Smooth muscle cell (in vitro differentiated cells): ENCODE measurements at regions not wholly inside any gene's neighbourhood (a gene's known extent, or its start where the extent isn't known, plus 50 kb on each side); places are given as distances from the start of the nearest gene placed in this dataset.

Experiments used
- DNase-seq: peaks from one replicate; lab custom pipeline; 2025; ENCODE audit not compliant: unreplicated experiment; lab: John Stamatoyannopoulos, UW
- H2AFZ ChIP-seq: fragments of 200-600 bp; sonication (generic); 2 replicates; pipeline ENCODE4 v1.6.0; 2016; ENCODE audit warnings: antibody characterized with exemption, low read depth, mild to moderate bottlenecking
- H3F3A ChIP-seq: fragments of 200-600 bp; sonication (generic); 2 replicates; pipeline ENCODE4 v1.6.0; 2017; ENCODE audit warnings: antibody characterized with exemption, low read depth
- H3K27ac ChIP-seq: fragments of 200-600 bp; sonication (generic); 2 replicates; pipeline ENCODE4 v1.5.1; 2016; ENCODE audit warnings: low read depth, mild to moderate bottlenecking
- H3K27me3 ChIP-seq: fragments of 200-600 bp; sonication (generic); 2 replicates; pipeline ENCODE4 v1.6.1; 2016; ENCODE audit warnings: low read depth, mild to moderate bottlenecking
- H3K36me3 ChIP-seq: fragments of 200-600 bp; sonication (generic); 2 replicates; pipeline ENCODE4 v1.5.1; 2016; ENCODE audit warnings: low read depth
- H3K4me1 ChIP-seq: fragments of 200-600 bp; sonication (generic); 2 replicates; pipeline ENCODE4 v1.5.1; 2016; ENCODE audit warnings: low read depth
- H3K4me2 ChIP-seq: fragments of 200-600 bp; sonication (generic); 2 replicates; pipeline ENCODE4 v1.6.0; 2016; ENCODE audit warnings: mild to moderate bottlenecking
- H3K4me3 ChIP-seq: fragments of 200-600 bp; sonication (generic); 2 replicates; pipeline ENCODE4 v1.5.1; 2016; ENCODE audit warnings: mild to moderate bottlenecking
- H3K79me2 ChIP-seq: fragments of 200-600 bp; sonication (generic); 2 replicates; pipeline ENCODE4 v1.6.0; 2016; ENCODE audit warnings: low read depth, mild to moderate bottlenecking
- H3K9ac ChIP-seq: fragments of 200-600 bp; sonication (generic); 2 replicates; pipeline ENCODE4 v1.6.0; 2016; ENCODE audit warnings: low read depth
- H3K9me3 ChIP-seq: fragments of 200-600 bp; sonication (generic); replicated peaks from 2 replicates; pipeline ENCODE4 v1.5.1; 2016; ENCODE audit warnings: low read depth
- H4K20me1 ChIP-seq: fragments of 200-600 bp; sonication (generic); 2 replicates; pipeline ENCODE4 v1.6.0; 2016; ENCODE audit warnings: low read depth
- whole genome bisulfite sequencing: methylation state at CpG from one replicate; pipeline ENCODE4 v1.1.7; 2016; ENCODE audit warnings: low lambda C conversion rate; 5-methylcytosine and 5-hydroxymethylcytosine counted together
- TF ChIP-seq, protein P1 (sequence below): fragments of 200-600 bp; sonication (generic); IDR thresholded peaks from 2 replicates; pipeline ENCODE4 v1.5.1; 2017; ENCODE audit warnings: borderline replicate concordance, mild to moderate bottlenecking, antibody characterized with exemption; ENCODE audit not compliant: insufficient read depth, poor library complexity, severe bottlenecking

DNA sequence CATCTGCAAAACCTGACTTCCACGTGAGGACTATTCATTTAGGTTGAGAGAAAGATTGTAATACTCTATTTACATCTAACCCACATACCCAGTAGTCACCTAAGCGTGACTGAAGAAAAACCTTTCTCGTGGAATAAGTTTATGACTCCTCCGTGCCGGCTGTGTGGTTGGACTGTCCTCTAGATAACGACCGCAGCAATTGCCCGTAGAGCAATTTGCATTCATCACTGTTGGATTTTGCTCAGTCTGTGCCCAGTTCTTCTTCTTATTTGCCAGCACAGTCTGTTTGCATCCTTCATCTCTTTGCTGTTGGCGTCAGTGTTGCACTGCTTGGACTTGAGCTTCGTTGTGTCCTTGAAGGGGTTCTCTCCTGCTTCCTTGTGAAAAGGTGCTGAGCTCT is 131.3 kb downstream of the CYB561 start:
- Histone ChIP-seq H3K4me3 (no peak overlapping the region), H3K36me3 (peaks cover 7% of the 10 kb centered on the region), H3K27ac (no peak overlapping the region), H2AFZ (no peak overlapping the region), H3K9ac (no peak overlapping the region), H3K79me2 (no peaks in the 10 kb centered on the region), H4K20me1 (no peaks in the 10 kb centered on the region), H3K9me3 (no peaks in the 10 kb centered on the region), H3K4me2 (no peak overlapping the region), H3K4me1 (no peaks in the 10 kb centered on the region), H3K27me3 (no peaks in the 10 kb centered on the region), H3F3A (no peaks in the 10 kb centered on the region)
- DNase-seq, result no peak
- WGBS, result 70% methylated on average over 10 of the region's 10 CpGs
- TF ChIP-seq, protein P1, sequence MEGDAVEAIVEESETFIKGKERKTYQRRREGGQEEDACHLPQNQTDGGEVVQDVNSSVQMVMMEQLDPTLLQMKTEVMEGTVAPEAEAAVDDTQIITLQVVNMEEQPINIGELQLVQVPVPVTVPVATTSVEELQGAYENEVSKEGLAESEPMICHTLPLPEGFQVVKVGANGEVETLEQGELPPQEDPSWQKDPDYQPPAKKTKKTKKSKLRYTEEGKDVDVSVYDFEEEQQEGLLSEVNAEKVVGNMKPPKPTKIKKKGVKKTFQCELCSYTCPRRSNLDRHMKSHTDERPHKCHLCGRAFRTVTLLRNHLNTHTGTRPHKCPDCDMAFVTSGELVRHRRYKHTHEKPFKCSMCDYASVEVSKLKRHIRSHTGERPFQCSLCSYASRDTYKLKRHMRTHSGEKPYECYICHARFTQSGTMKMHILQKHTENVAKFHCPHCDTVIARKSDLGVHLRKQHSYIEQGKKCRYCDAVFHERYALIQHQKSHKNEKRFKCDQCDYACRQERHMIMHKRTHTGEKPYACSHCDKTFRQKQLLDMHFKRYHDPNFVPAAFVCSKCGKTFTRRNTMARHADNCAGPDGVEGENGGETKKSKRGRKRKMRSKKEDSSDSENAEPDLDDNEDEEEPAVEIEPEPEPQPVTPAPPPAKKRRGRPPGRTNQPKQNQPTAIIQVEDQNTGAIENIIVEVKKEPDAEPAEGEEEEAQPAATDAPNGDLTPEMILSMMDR, result no peak

GRCh38 chr17:63316100-63316499 is 130.0 kb downstream of the CYB561 start:
- H3K79me2 ChIP-seq, result no peaks in the 10 kb centered on the region
- H3K36me3 ChIP-seq, result peaks cover under 1% of the 10 kb centered on the region
- no peak overlapping the region for H3K9ac ChIP-seq
- no peak overlapping the region for H3K4me3 ChIP-seq
- no peak for DNase-seq
- no peaks in the 10 kb centered on the region for H3F3A ChIP-seq
- H3K27me3 ChIP-seq, result no peaks in the 10 kb centered on the region
- no peaks in the 10 kb centered on the region for H3K4me1 ChIP-seq
- H3K9me3 ChIP-seq, result no peaks in the 10 kb centered on the region
- no peak overlapping the region for H3K27ac ChIP-seq
- peak overlapping the region; percentile 12 for H3K4me2 ChIP-seq
- TF ChIP-seq, protein P1, result no peak
- WGBS, result 22% methylated on average over 1 of the region's 1 CpG
- no peak overlapping the region for H2AFZ ChIP-seq
- no peaks in the 10 kb centered on the region for H4K20me1 ChIP-seq

GRCh38 chr17:63317166-63317840 is 128.8 kb downstream of the CYB561 start:
- no peak overlapping the region for H3K9ac ChIP-seq
- H3K36me3 ChIP-seq, result no peaks in the 10 kb centered on the region
- no peak overlapping the region for H3K4me3 ChIP-seq
- DNase-seq, result no peak
- H2AFZ ChIP-seq, result no peak overlapping the region
- H3K9me3 ChIP-seq, result no peaks in the 10 kb centered on the region
- no peaks in the 10 kb centered on the region for H3K79me2 ChIP-seq
- no peaks in the 10 kb centered on the region for H3F3A ChIP-seq
- H3K27me3 ChIP-seq, result no peaks in the 10 kb centered on the region
- WGBS, result 83% methylated on average over 2 of the region's 2 CpGs
- no peak overlapping the region for H3K27ac ChIP-seq
- H3K4me1 ChIP-seq, result no peaks in the 10 kb centered on the region
- TF ChIP-seq, protein P1, result no peak
- no peaks in the 10 kb centered on the region for H4K20me1 ChIP-seq
- H3K4me2 ChIP-seq, result no peak overlapping the region

GRCh38 chr17:63325808-63326207 is 120.3 kb downstream of the CYB561 start:
- Histone ChIP-seq H3K79me2 (no peaks in the 10 kb centered on the region), H2AFZ (no peak overlapping the region), H3K4me1 (no peaks in the 10 kb centered on the region), H3K9me3 (no peaks in the 10 kb centered on the region), H3K4me3 (no peak overlapping the region), H3K9ac (no peak overlapping the region), H3K36me3 (no peaks in the 10 kb centered on the region), H4K20me1 (no peaks in the 10 kb centered on the region), H3F3A (no peaks in the 10 kb centered on the region), H3K27ac (no peak overlapping the region), H3K4me2 (no peak overlapping the region), H3K27me3 (no peaks in the 10 kb centered on the region)
- DNase-seq, result no peak
- TF ChIP-seq, protein P1, result no peak
- 88% methylated on average over 4 of the region's 4 CpGs for WGBS
